SK-N-SH treated with all-trans-retinoic acid at 6 μM for 48 hours (cell line): ENCODE measurements at regions not wholly inside any gene's neighbourhood (a gene's known extent, or its start where the extent isn't known, plus 50 kb on each side); places are given as distances from the start of the nearest gene placed in this dataset.

Experiments
- ATAC-seq: fragments of 200-7000 bp; cut with Tn5 transposase; 3 replicates; pipeline ENCODE4 v1.9.1; 2020; ENCODE audit warnings: mild to moderate bottlenecking, moderate library complexity
- ARNTL ChIP-seq: fragments of 450-650 bp; formaldehyde crosslinking; IDR thresholded peaks from 2 replicates; pipeline ENCODE4 v1.5.0; 2020; ENCODE audit warnings: low read depth, mild to moderate bottlenecking, moderate library complexity, borderline replicate concordance
- BACH2 ChIP-seq: fragments of 250-450 bp; sonication (Bioruptor Pico); IDR thresholded peaks from 2 replicates; pipeline ENCODE4 v1.9.0; 2021; ENCODE audit warnings: mild to moderate bottlenecking, borderline replicate concordance
- CSDC2 ChIP-seq: fragments of 250-450 bp; sonication (Bioruptor Pico); IDR thresholded peaks from 2 replicates; pipeline ENCODE4 v1.5.0; 2020; ENCODE audit warnings: mild to moderate bottlenecking, moderate library complexity
- ESRRG ChIP-seq: fragments of 250-450 bp; sonication (Bioruptor Pico); IDR thresholded peaks from 2 replicates; pipeline ENCODE4 v1.6.1; 2021; ENCODE audit warnings: mild to moderate bottlenecking
- GLIS3 ChIP-seq: fragments of 250-450 bp; sonication (Bioruptor Pico); IDR thresholded peaks from 2 replicates; pipeline ENCODE4 v1.5.0; 2020; ENCODE audit warnings: mild to moderate bottlenecking, moderate library complexity
- ISL1 ChIP-seq: fragments of 250-450 bp; sonication (Bioruptor Pico); IDR thresholded peaks from 2 replicates; pipeline ENCODE4 v2.1.2; 2022; ENCODE audit warnings: mild to moderate bottlenecking, moderate library complexity
- OSR1 ChIP-seq: fragments of 250-450 bp; sonication (Bioruptor Pico); IDR thresholded peaks from 2 replicates; pipeline ENCODE4 v1.8.0; 2022; ENCODE audit warnings: moderate library complexity, mild to moderate bottlenecking, inconsistent platforms
- PPARA ChIP-seq: fragments of 250-450 bp; sonication (Bioruptor Pico); IDR thresholded peaks from 2 replicates; pipeline ENCODE4 v1.5.0; 2020; ENCODE audit warnings: mild to moderate bottlenecking, borderline replicate concordance
- RARB ChIP-seq: fragments of 250-450 bp; sonication (Bioruptor Pico); IDR thresholded peaks from 2 replicates; pipeline ENCODE4 v1.8.0; 2021; ENCODE audit warnings: mild to moderate bottlenecking, moderate library complexity
- SNAI2 ChIP-seq: fragments of 250-450 bp; sonication (Bioruptor Pico); IDR thresholded peaks from 2 replicates; pipeline ENCODE4 v1.5.0; 2020; ENCODE audit warnings: mild to moderate bottlenecking, moderate library complexity
- TCF4 ChIP-seq: fragments of 250-450 bp; sonication (Bioruptor Pico); IDR thresholded peaks from 2 replicates; pipeline ENCODE4 v1.8.0; 2021; ENCODE audit warnings: mild to moderate bottlenecking, moderate library complexity, borderline replicate concordance
- TOX ChIP-seq: fragments of 250-450 bp; sonication (Bioruptor Pico); IDR thresholded peaks from 2 replicates; pipeline ENCODE4 v1.8.0; 2021; ENCODE audit warnings: mild to moderate bottlenecking, moderate library complexity, borderline replicate concordance
- ZC3H10 ChIP-seq: fragments of 250-450 bp; sonication (Bioruptor Pico); IDR thresholded peaks from 2 replicates; pipeline ENCODE4 v1.5.1; 2021; ENCODE audit warnings: mild to moderate bottlenecking, moderate library complexity
- ZFP30 ChIP-seq: fragments of 450-650 bp; formaldehyde crosslinking; IDR thresholded peaks from 2 replicates; pipeline ENCODE4 v1.5.0; 2022; ENCODE audit warnings: mild to moderate bottlenecking, moderate library complexity
- ZNF565 ChIP-seq: fragments of 450-650 bp; formaldehyde crosslinking; conservative IDR thresholded peaks from 2 replicates; pipeline ENCODE4 v1.5.0; 2020; ENCODE audit warnings: low read depth, mild to moderate bottlenecking, moderate library complexity
- ZNF70 ChIP-seq: fragments of 450-650 bp; formaldehyde crosslinking; IDR thresholded peaks from 2 replicates; pipeline ENCODE4 v1.5.0; 2020; ENCODE audit warnings: mild to moderate bottlenecking, moderate library complexity
- ZNF8 ChIP-seq: fragments of 450-650 bp; formaldehyde crosslinking; IDR thresholded peaks from 2 replicates; pipeline ENCODE4 v1.5.0; 2020; ENCODE audit warnings: mild to moderate bottlenecking, moderate library complexity
- TF ChIP-seq, protein P1 (sequence below): fragments of 250-450 bp; sonication (Bioruptor Pico); IDR thresholded peaks from 2 replicates; pipeline ENCODE4 v1.8.0; 2020; ENCODE audit warnings: mild to moderate bottlenecking, moderate library complexity, borderline replicate concordance
- TF ChIP-seq, protein P2 (sequence below): fragments of 250-450 bp; sonication (Bioruptor Pico); IDR thresholded peaks from 2 replicates; pipeline ENCODE4 v1.5.1; 2020; ENCODE audit warnings: low read depth, mild to moderate bottlenecking, moderate library complexity
- TF ChIP-seq, protein P3 (sequence below): fragments of 250-450 bp; sonication (Bioruptor Pico); IDR thresholded peaks from 2 replicates; pipeline ENCODE4 v1.5.1; 2021; ENCODE audit warnings: mild to moderate bottlenecking, moderate library complexity
- TF ChIP-seq, protein P4 (sequence below): fragments of 250-450 bp; sonication (Bioruptor Pico); IDR thresholded peaks from 2 replicates; pipeline ENCODE4 v1.8.0; 2021; ENCODE audit warnings: low read depth, mild to moderate bottlenecking, moderate library complexity, borderline replicate concordance

DNA sequence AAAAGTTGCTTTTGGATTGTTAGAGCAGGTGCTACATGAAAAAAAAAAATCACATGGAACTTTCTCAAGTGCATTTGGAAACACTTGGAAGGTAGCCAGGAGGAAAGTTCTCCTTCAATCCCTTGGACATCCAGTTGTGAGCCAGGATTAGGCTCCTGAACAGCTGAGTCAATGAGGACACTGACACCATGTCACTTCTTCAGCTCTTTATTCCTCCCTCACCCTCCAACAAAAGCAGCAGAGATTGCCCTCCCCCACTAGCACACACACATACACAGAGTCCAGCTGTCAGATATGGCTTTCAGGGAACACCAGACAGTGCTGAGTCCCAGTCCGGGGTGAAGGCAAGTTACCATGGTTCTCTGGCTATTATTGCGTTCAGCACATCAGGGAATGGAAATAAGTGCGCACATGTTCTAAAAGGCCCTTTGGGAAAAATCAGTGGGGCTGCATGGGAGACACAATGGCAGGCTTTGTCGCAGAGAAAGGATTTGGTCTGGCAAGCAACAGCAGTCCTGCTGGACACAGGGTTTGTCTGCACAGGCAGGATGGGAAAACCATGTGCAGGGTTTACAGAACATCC lies 124.7 kb upstream of the MARCKS start:
- peak; percentile 84 for ATAC-seq

DNA sequence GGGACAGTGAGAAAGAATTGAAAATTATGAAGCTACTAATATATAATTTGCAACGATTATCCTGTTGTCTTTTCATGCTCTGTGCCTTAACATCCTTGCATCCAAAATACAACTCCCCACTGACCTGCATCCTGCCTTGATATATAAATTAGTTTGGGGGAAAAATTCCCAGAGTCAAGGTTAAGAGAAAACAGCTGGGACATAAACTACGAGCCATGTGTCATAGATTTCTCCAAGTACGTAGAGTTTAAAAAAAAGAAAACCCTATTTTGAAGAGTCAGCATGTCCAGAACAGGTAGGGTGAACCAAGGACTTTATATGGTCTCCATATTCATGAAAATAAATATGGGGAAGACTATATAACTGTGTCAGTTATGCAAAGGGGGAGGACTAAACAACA lies 123.8 kb upstream of the MARCKS start:
- no peak for ATAC-seq
- TF ChIP-seq TOX (CRISPR knock-in tag) (no peak), ZNF565 (CRISPR knock-in tag) (no peak), RARB (CRISPR knock-in tag) (no peak), ZNF8 (no peak), CSDC2 (CRISPR knock-in tag) (no peak), ZFP30 (no peak), ESRRG (no peak), SNAI2 (CRISPR knock-in tag) (no peak), ARNTL (no peak), ZC3H10 (CRISPR knock-in tag) (no peak), BACH2 (CRISPR knock-in tag) (no peak), OSR1 (no peak), ZNF70 (no peak), ISL1 (CRISPR knock-in tag) (no peak), GLIS3 (no peak), PPARA (CRISPR knock-in tag) (no peak)
- TF ChIP-seq, protein P1, sequence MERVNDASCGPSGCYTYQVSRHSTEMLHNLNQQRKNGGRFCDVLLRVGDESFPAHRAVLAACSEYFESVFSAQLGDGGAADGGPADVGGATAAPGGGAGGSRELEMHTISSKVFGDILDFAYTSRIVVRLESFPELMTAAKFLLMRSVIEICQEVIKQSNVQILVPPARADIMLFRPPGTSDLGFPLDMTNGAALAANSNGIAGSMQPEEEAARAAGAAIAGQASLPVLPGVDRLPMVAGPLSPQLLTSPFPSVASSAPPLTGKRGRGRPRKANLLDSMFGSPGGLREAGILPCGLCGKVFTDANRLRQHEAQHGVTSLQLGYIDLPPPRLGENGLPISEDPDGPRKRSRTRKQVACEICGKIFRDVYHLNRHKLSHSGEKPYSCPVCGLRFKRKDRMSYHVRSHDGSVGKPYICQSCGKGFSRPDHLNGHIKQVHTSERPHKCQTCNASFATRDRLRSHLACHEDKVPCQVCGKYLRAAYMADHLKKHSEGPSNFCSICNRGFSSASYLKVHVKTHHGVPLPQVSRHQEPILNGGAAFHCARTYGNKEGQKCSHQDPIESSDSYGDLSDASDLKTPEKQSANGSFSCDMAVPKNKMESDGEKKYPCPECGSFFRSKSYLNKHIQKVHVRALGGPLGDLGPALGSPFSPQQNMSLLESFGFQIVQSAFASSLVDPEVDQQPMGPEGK (CRISPR knock-in tag): no peak
- TF ChIP-seq, protein P2, sequence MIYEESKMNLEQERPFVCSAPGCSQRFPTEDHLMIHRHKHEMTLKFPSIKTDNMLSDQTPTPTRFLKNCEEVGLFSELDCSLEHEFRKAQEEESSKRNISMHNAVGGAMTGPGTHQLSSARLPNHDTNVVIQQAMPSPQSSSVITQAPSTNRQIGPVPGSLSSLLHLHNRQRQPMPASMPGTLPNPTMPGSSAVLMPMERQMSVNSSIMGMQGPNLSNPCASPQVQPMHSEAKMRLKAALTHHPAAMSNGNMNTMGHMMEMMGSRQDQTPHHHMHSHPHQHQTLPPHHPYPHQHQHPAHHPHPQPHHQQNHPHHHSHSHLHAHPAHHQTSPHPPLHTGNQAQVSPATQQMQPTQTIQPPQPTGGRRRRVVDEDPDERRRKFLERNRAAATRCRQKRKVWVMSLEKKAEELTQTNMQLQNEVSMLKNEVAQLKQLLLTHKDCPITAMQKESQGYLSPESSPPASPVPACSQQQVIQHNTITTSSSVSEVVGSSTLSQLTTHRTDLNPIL (CRISPR knock-in tag): no peak
- TF ChIP-seq, protein P3, sequence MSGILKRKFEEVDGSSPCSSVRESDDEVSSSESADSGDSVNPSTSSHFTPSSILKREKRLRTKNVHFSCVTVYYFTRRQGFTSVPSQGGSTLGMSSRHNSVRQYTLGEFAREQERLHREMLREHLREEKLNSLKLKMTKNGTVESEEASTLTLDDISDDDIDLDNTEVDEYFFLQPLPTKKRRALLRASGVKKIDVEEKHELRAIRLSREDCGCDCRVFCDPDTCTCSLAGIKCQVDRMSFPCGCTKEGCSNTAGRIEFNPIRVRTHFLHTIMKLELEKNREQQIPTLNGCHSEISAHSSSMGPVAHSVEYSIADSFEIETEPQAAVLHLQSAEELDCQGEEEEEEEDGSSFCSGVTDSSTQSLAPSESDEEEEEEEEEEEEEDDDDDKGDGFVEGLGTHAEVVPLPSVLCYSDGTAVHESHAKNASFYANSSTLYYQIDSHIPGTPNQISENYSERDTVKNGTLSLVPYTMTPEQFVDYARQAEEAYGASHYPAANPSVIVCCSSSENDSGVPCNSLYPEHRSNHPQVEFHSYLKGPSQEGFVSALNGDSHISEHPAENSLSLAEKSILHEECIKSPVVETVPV (CRISPR knock-in tag): no peak
- TF ChIP-seq, all 23 proteins: peak for 0

More for the DNA sequence above, 124.7 kb upstream of the MARCKS start:
- TF ChIP-seq, protein P3 (CRISPR knock-in tag): no peak
- TF ChIP-seq BACH2 (CRISPR knock-in tag): no peak

DNA sequence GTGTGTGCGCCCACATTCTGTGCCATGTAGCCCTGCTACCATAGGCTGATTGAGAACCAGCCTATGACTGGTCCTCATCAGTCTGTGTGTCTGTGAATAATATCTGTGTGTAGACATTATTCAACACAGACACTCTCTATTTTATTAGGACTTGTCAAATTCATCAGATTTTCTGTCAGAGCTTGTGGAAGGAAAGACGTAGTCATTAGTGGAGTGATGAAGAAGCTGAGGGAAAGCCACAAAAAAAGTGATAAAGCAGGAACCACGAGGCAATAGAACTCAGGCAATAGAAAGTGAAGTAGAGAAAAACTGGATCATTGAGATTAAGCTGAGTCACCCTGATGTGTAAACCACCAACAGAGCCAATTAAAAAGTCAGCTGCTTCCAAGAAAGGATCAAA lies 122.2 kb upstream of the MARCKS start:
- no peak for TF ChIP-seq ZC3H10 (CRISPR knock-in tag)
- TF ChIP-seq, protein P4, sequence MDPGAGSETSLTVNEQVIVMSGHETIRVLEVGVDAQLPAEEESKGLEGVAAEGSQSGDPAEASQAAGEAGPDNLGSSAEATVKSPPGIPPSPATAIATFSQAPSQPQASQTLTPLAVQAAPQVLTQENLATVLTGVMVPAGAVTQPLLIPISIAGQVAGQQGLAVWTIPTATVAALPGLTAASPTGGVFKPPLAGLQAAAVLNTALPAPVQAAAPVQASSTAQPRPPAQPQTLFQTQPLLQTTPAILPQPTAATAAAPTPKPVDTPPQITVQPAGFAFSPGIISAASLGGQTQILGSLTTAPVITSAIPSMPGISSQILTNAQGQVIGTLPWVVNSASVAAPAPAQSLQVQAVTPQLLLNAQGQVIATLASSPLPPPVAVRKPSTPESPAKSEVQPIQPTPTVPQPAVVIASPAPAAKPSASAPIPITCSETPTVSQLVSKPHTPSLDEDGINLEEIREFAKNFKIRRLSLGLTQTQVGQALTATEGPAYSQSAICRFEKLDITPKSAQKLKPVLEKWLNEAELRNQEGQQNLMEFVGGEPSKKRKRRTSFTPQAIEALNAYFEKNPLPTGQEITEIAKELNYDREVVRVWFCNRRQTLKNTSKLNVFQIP (CRISPR knock-in tag): no peak
- no peak for TF ChIP-seq ISL1 (CRISPR knock-in tag)
- TF ChIP-seq BACH2 (CRISPR knock-in tag): no peak
- TF ChIP-seq SNAI2 (CRISPR knock-in tag): no peak
- no peak for TF ChIP-seq TCF4 (CRISPR knock-in tag)
- TF ChIP-seq GLIS3: no peak
- TF ChIP-seq, all 23 proteins: peak for 0
- no peak for ATAC-seq

DNA sequence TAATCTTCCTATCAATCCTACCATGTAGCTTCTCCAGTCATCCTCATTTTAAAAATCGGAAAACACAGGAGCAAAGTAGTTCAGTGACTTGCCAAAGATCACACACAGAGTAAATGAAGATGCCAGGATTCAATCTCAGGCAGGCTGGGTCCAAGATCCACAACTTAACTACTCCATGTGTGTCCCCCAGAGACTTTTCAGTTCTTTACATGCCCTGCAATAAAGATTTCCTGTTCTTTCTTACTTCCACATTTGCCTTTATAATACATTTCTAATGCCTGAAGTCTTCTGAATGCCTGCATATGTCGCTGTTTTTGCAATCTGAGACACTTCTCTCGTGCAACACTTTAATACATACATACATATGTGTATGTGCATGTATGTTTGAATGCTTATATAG lies 121.7 kb upstream of the MARCKS start:
- no peak for ATAC-seq
- no peak for TF ChIP-seq TCF4 (CRISPR knock-in tag)
- TF ChIP-seq, protein P2 (CRISPR knock-in tag): no peak
- TF ChIP-seq ARNTL: no peak
- TF ChIP-seq, protein P4 (CRISPR knock-in tag): no peak
- TF ChIP-seq OSR1: no peak
- no peak for TF ChIP-seq ZFP30
- TF ChIP-seq BACH2 (CRISPR knock-in tag): no peak
- TF ChIP-seq SNAI2 (CRISPR knock-in tag): no peak
- TF ChIP-seq, protein P3 (CRISPR knock-in tag): no peak
